Transverse colon (tissue), 4 donors: ENCODE measurements at regions not wholly inside any gene's neighbourhood (a gene's known extent, or its start where the extent isn't known, plus 50 kb on each side); places are given as distances from the start of the nearest gene placed in this dataset.

Experiments used
- DNase-seq: peaks from one replicate; pipeline ENCODE4 v3.0.0-alpha.2; 2019
- H3K27ac ChIP-seq, 4 donors: fragments of 200-600 bp; sonication (generic); 2 replicates each; pipeline ENCODE4 v1.5.1; 2016 to 2018; ENCODE audit warnings: inconsistent platforms in 4 of 4
- H3K27me3 ChIP-seq: fragments of 200-600 bp; sonication (generic); 2 replicates; pipeline ENCODE4 v1.5.1; 2017; ENCODE audit warnings: inconsistent platforms
- H3K36me3 ChIP-seq, 4 donors: fragments of 200-600 bp; sonication (generic); 2 replicates each; pipeline ENCODE4 v1.5.1; 2017 to 2019; ENCODE audit warnings: inconsistent platforms in 4 of 4
- H3K4me1 ChIP-seq, 4 donors: fragments of 200-600 bp; sonication (generic); 2 replicates each; pipeline ENCODE4 v1.5.1; 2017 to 2020; ENCODE audit warnings: inconsistent platforms in 4 of 4
- H3K4me3 ChIP-seq, 4 donors: fragments of 200-600 bp; sonication (generic); 1 replicate in 1 of 4; 2 replicates in 3 of 4; pipeline versions ENCODE4 v1.5.1 to v1.6.1; 2017 to 2019; ENCODE audit warnings: inconsistent platforms in 4 of 4
- H3K9me3 ChIP-seq, 2 donors: fragments of 200-600 bp; sonication (generic); 2 replicates each; pipeline ENCODE4 v1.5.1; 2017 to 2019; ENCODE audit warnings: inconsistent platforms in 2 of 2
- EP300 ChIP-seq: sonication (generic); formaldehyde crosslinking; IDR thresholded peaks from one replicate; pipeline ENCODE4 v1.6.1; 2017; ENCODE audit warnings: antibody characterized with exemption, low read depth
- POLR2A ChIP-seq: fragments of 450-650 bp; IDR thresholded peaks from one replicate; pipeline ENCODE4 v1.6.1; 2016; ENCODE audit warnings: antibody characterized with exemption, mild to moderate bottlenecking, moderate library complexity
- POLR2AphosphoS5 ChIP-seq, 3 donors: sonication (generic); formaldehyde crosslinking; IDR thresholded peaks; one replicate each; pipeline ENCODE4 v1.6.1; 2016; ENCODE audit warnings: antibody characterized with exemption in 3 of 3
- WGBS, 2 donors: methylation state at CpG; one replicate each; pipeline ENCODE4 v1.1.5; 2018; ENCODE audit warnings: low coverage in 1 of 2; 5-methylcytosine and 5-hydroxymethylcytosine counted together
- in situ Hi-C, 4 donors: fragments of 200-750 bp; cut with MboI; loops; one replicate each; pipeline versions ENCODE4 v1.15.0 to v1.15.1; 2017; ENCODE audit warnings: low sequenced_read_pairs in 3 of 4, low pct_ligation_motif_present in 1 of 4, low pct_unique_long_range_greater_than_20kb in 1 of 4
- intact Hi-C: fragments of 100-400 bp; cut with DNase I; formaldehyde crosslinking; loops from one replicate; pipeline ENCODE4 v1.15.1; 2023; ENCODE audit warnings: low total_unique reads
- TF ChIP-seq, protein P1 (sequence below), 5 experiments: fragments of 200-600 bp in 3 of 5; fragments of 450-650 bp in 2 of 5; sonication (generic) in 3 of 5; IDR thresholded peaks; 1 replicate in 2 of 5; 2 replicates in 3 of 5; pipeline ENCODE4 v1.5.1; 2016 to 2017; ENCODE audit warnings: antibody characterized with exemption in 5 of 5, inconsistent platforms in 3 of 5, mild to moderate bottlenecking in 2 of 5, moderate library complexity in 1 of 5

DNA sequence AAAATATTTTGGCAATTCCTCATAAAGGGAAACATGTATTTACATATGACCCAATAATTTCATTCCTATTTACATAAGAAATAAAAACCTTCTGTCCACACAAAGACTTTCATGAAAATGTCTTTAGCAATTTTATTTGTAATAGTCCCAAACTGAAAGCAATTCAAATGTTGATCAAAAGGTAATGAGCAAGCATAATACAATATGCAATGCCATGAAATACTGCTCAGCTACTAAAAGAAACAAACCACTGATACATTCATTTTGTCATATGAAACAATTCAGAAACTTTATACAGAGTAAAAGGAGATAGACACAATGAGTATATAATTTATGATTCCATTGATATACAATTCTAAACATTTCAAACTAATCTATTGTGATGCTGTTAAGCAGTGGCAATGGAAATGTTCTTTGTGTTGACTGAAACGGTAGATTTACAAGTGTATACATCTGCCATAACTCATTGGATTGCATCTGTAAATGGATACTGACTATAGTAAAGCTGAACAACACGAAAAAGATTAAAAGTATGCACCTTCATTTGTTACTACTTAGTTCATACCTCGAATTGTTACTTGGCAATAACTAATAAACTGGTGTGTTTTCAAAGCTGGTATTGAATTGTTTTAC is 335.6 kb downstream of the GASK1B start:
- H3K27me3 ChIP-seq = no peaks in the 10 kb centered on the region
- H3K9me3 ChIP-seq = no peaks in the 10 kb centered on the region
- H3K4me3 ChIP-seq = no peak overlapping the region
- WGBS, 2 donors = 31 to 43% methylated on average over 3 of the region's 3 CpGs
- H3K4me1 ChIP-seq = peaks cover 6 to 20% (median 11%) of the 10 kb centered on the region in 4 donors
- no peaks in the 10 kb centered on the region for H3K36me3 ChIP-seq
- DNase-seq = no peak
- in situ Hi-C loops (no loop called here), intact Hi-C loops (no loop called here)
- H3K27ac ChIP-seq = no peak overlapping the region
- TF ChIP-seq POLR2AphosphoS5 (IDR thresholded peaks at IDR 0.05) (no peak), POLR2A (no peak), EP300 (no peak)
- TF ChIP-seq, protein P1, sequence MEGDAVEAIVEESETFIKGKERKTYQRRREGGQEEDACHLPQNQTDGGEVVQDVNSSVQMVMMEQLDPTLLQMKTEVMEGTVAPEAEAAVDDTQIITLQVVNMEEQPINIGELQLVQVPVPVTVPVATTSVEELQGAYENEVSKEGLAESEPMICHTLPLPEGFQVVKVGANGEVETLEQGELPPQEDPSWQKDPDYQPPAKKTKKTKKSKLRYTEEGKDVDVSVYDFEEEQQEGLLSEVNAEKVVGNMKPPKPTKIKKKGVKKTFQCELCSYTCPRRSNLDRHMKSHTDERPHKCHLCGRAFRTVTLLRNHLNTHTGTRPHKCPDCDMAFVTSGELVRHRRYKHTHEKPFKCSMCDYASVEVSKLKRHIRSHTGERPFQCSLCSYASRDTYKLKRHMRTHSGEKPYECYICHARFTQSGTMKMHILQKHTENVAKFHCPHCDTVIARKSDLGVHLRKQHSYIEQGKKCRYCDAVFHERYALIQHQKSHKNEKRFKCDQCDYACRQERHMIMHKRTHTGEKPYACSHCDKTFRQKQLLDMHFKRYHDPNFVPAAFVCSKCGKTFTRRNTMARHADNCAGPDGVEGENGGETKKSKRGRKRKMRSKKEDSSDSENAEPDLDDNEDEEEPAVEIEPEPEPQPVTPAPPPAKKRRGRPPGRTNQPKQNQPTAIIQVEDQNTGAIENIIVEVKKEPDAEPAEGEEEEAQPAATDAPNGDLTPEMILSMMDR (IDR thresholded peaks at IDR 0.05) = no peak

DNA sequence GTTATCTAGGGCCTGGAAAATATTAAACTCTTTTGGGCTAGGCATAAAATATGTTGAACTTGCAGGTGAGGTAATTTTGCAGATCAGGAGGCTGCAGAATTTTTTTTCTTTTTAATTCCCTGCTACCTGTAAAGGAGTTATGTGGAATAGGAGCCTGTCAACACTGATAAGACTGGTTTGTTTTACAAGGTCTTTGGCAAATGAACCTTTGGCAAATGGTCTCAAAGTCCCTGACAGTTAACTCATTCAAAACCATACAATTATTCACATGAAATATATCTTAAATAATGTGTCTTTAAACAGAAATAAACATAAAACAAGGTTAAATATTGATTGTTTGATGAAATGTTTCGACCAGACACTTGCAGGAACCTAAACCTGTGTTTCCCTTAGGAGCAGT is 340.2 kb downstream of the GASK1B start:
- WGBS, 2 donors = 30 to 48% methylated on average over 1 of the region's 1 CpG

DNA sequence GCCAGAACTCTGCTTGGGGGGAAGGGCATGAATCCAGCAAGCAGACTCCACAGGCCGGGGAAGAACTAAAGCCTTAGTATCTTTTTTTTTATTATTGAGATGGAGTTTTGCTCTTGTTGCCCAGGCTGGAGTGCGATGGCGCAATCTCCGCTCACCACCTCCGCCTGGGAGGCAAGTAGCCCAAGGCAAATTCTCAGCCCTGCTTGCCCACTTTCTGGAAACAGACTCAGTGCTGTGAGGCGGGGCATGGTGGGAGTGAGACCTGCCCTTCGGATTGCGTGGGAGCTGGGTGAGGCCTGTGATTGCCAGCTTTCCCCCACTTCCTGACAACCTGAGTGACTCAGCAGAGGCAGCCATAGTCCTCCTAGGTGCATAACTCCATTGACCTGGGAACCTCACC is 348.8 kb downstream of the GASK1B start:
- no peak for DNase-seq
- 81 to 82% methylated on average over 7 to 8 of the region's 8 CpGs for WGBS, 2 donors
- in situ Hi-C loops (no loop called here), intact Hi-C loops (no loop called here)
- TF ChIP-seq POLR2A (no peak), POLR2AphosphoS5 (IDR thresholded peaks at IDR 0.05) (no peak), EP300 (no peak)
- TF ChIP-seq, protein P1 (IDR thresholded peaks at IDR 0.05) = no peak
- H3K4me1 ChIP-seq = peaks cover 0 to 5% (median 0%) of the 10 kb centered on the region in 4 donors
- H3K27me3 ChIP-seq = no peaks in the 10 kb centered on the region
- no peaks in the 10 kb centered on the region for H3K9me3 ChIP-seq
- no peak overlapping the region for H3K4me3 ChIP-seq
- no peaks in the 10 kb centered on the region for H3K36me3 ChIP-seq
- H3K27ac ChIP-seq = no peak overlapping the region

More for the DNA sequence above, 340.2 kb downstream of the GASK1B start:
- in situ Hi-C loops = no loop called here
- DNase-seq = no peak
- peak overlapping the region in 2 of 4 donors; percentile 51 to 53 for H3K27ac ChIP-seq
- TF ChIP-seq POLR2A = no peak
- no peak for TF ChIP-seq POLR2AphosphoS5 (IDR thresholded peaks at IDR 0.05)
- intact Hi-C loops = no loop called here
- H3K4me3 ChIP-seq = no peak overlapping the region
- no peaks in the 10 kb centered on the region for H3K36me3 ChIP-seq
- no peaks in the 10 kb centered on the region for H3K27me3 ChIP-seq
- H3K9me3 ChIP-seq = no peaks in the 10 kb centered on the region
- peaks cover 0 to 10% (median 2%) of the 10 kb centered on the region in 4 donors for H3K4me1 ChIP-seq

DNA sequence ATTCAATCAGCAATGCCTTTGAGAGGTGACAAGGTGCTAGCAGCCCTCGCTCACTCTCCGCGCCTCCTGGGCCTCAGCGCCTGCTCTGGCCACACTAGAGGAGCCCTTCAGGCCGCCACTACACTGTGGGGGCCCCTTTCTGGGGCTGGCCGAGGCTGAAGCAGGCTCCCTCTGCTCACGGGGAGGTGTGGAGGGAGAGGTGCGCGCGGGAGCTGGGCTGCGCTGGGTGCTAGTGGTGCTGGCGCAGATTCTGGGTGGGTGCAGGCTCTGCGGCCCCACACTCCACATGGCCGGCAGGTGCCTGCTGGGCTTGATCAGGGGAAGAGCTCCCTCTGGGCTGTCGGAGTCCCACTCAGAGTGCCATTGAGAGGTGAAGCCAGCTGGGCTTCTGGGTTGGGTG is 351.0 kb downstream of the GASK1B start:
- Histone ChIP-seq H3K4me3 (no peak overlapping the region), H3K4me1 (peaks cover 0 to 5% (median 0%) of the 10 kb centered on the region in 4 donors), H3K36me3 (no peaks in the 10 kb centered on the region), H3K27me3 (no peaks in the 10 kb centered on the region), H3K9me3 (no peaks in the 10 kb centered on the region), H3K27ac (no peak overlapping the region)
- no peak for TF ChIP-seq POLR2A
- TF ChIP-seq, protein P1 (IDR thresholded peaks at IDR 0.05) = no peak
- no peak for TF ChIP-seq EP300
- no peak for TF ChIP-seq POLR2AphosphoS5 (IDR thresholded peaks at IDR 0.05)
- 90% methylated on average over 15 of the region's 15 CpGs; no CpG with 5 or more reads in 1 of the 2 donors for WGBS, 2 donors
- DNase-seq = no peak
- intact Hi-C loops = no loop called here
- in situ Hi-C loops = no loop called here
